ENCODE measurements at regions not wholly inside any gene's neighbourhood (a gene's known extent, or its start where the extent isn't known, plus 50 kb on each side); places are given as distances from the start of the nearest gene placed in this dataset.

DNA sequence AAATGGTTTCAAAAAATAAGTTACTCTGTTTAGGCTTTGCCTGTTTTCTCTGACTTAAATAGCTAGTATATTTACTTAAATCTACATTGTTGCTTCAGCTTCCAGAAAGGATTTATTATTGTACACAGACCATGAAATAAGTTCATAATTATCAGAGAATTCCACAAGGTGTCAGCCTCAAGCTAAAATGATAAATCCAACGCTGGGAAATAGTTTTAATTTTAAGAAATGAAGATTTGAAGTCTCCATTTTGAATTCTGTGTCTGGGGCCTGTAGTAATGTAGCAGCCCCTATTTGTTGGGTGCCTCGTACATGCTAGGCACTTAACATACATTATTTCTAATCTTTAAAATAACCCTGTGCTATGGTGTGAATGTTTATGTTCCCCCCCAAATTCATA, 92.6 kb upstream of the KCNMB2 start:
- DNase-seq (ENCODE audit: extremely low spot score): no peak
- WGBS: 76% methylated on average over 2 of the region's 2 CpGs
- no peaks in the 10 kb centered on the region for H3K4me1 ChIP-seq (ENCODE audit: insufficient read depth)
- H3K27ac ChIP-seq (ENCODE audit: low read depth): no peak overlapping the region
- no peaks in the 10 kb centered on the region for H3K36me3 ChIP-seq (ENCODE audit: insufficient read depth)
- no peak overlapping the region for H3K4me3 ChIP-seq (ENCODE audit: low read depth, low read length)

DNA sequence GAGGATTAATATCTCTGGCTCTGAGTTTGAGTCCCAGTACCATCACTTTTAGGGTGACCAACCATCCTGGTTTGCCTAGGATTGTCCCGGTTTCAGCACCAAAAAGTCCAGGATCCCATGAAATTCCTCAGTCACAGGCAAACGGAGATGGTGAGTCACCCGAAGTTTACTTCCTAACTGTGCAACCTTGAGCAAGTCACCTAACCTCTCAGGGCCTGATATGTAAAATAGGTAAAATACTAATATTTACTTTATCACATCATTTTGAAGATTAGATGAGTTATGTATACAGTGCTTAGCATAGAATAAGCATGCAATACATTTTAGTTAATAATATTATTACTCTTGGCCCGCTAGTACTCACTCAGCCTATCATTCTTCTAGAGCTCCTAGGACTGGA, 91.1 kb upstream of the KCNMB2 start:
- Histone ChIP-seq H3K36me3 (ENCODE audit: insufficient read depth) (no peaks in the 10 kb centered on the region), H3K27ac (ENCODE audit: low read depth) (no peak overlapping the region), H3K4me3 (ENCODE audit: low read depth, low read length) (no peak overlapping the region), H3K4me1 (ENCODE audit: insufficient read depth) (no peaks in the 10 kb centered on the region)
- 93% methylated on average over 4 of the region's 4 CpGs for WGBS
- DNase-seq (ENCODE audit: extremely low spot score): no peak

DNA sequence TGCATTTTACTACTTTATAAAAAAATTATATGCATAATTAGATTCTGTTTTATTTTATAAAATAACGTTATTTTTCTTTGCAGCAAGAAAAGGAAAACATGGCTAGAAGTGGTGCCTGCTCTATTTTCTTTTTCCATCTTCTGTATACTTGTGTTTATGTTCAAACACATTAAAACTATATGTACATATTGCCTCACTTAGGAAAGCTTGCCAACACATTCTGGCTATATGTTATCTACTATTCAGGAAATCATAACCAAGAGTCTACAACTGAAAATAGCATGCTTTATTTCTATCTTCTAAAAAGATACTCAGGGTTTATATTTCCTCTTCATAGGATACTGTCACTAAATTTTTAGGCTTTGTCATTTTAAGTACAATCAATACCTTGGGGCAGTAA, 90.2 kb upstream of the KCNMB2 start:
- DNase-seq (ENCODE audit: extremely low spot score): no peak
- 57% methylated on average over 1 of the region's 1 CpG for whole genome bisulfite sequencing
- no peaks in the 10 kb centered on the region for H3K4me1 ChIP-seq (ENCODE audit: insufficient read depth)
- no peak overlapping the region for H3K4me3 ChIP-seq (ENCODE audit: low read depth, low read length)
- no peak overlapping the region for H3K27ac ChIP-seq (ENCODE audit: low read depth)
- H3K36me3 ChIP-seq (ENCODE audit: insufficient read depth): no peaks in the 10 kb centered on the region

DNA sequence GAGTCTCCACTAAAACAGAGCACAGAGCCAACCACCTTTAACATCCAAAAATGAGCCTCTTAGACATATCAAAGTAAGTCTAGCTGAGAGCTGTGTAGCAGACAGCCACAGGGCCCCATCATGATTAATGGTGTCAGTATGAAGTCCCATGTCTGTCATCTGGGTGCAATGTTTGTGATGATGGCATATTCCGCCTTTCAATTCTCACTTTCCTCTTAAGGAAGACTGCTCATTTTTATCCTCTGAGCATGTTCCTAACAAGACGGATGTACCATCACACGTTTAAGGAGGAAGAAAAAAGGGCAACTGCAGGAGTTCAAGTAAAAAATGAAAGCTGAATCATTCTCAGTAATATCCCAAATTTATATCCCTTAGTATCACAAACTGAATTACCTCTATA, 85.8 kb upstream of the KCNMB2 start:
- 70% methylated on average over 3 of the region's 3 CpGs for WGBS
- no peak overlapping the region for H3K4me3 ChIP-seq (ENCODE audit: low read depth, low read length)
- no peak for DNase-seq (ENCODE audit: extremely low spot score)
- no peaks in the 10 kb centered on the region for H3K36me3 ChIP-seq (ENCODE audit: insufficient read depth)
- H3K4me1 ChIP-seq (ENCODE audit: insufficient read depth): no peaks in the 10 kb centered on the region
- H3K27ac ChIP-seq (ENCODE audit: low read depth): no peak overlapping the region

DNA sequence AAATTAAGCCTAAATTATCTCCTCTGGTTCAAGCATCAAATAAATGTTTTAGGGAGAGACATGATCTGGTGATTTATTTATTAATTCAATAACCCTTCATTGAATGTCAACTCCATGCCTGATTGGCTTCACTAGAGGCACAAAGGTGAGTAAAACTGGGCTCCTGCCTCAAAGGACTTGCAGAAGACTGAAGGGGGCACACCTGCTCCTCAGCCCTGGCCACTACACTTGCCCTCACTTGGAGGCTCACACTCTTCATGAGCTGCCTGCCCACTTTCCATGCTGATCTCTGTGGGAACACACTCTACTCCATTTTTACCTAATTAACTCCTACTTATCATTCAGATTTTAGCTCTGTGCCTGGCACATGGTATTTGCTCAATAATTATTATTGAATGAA, 84.4 kb upstream of the KCNMB2 start:
- no peak overlapping the region for H3K4me3 ChIP-seq (ENCODE audit: low read depth, low read length)
- no peaks in the 10 kb centered on the region for H3K36me3 ChIP-seq (ENCODE audit: insufficient read depth)
- H3K4me1 ChIP-seq (ENCODE audit: insufficient read depth): no peaks in the 10 kb centered on the region
- no peak overlapping the region for H3K27ac ChIP-seq (ENCODE audit: low read depth)
- no peak for DNase-seq (ENCODE audit: extremely low spot score)

DNA sequence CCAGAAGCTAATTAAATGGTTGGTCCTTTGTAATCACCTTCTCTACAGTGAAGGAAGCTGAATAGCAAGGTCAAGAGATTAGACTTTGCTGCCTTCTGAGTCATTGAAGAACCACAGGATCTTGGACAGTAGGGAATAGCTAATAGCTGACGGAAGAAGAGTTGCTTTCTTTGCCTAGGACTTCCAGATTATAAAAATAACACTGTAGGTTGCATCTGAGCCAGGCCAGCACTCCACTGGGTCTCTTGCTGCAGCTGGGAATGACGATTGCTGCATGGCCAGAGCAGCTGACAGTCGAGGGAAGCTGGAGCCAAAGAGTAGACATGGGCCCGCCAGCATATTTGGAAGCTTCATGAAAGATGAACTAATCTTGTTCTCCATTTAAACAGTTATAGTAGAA, 81.5 kb upstream of the KCNMB2 start:
- Histone ChIP-seq H3K4me3 (ENCODE audit: low read depth, low read length) (no peak overlapping the region), H3K4me1 (ENCODE audit: insufficient read depth) (no peaks in the 10 kb centered on the region), H3K27ac (ENCODE audit: low read depth) (no peak overlapping the region), H3K36me3 (ENCODE audit: insufficient read depth) (no peaks in the 10 kb centered on the region)
- no peak for DNase-seq (ENCODE audit: extremely low spot score)
- WGBS: 42% methylated on average over 4 of the region's 4 CpGs

DNA sequence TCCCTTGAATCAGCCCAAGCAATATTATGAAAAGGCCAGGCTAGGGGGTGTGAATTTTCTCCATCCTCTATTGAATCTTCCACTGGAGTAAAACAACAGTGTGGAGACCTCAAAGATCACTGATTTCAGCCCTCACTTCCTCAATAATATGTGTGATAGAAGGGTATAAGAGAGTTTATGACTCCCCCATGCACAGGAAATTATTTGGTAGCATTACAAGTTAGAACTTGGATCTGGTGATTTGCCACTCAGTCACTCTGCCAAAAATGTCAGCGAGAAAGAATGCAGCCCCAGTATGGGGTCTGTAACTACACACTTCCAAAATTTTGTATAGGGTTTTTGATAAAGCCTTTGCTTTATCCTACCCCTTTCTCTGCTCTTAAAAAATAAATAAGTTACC, 81.0 kb upstream of the KCNMB2 start:
- Histone ChIP-seq H3K4me1 (ENCODE audit: insufficient read depth) (no peaks in the 10 kb centered on the region), H3K36me3 (ENCODE audit: insufficient read depth) (no peaks in the 10 kb centered on the region), H3K4me3 (ENCODE audit: low read depth, low read length) (no peak overlapping the region), H3K27ac (ENCODE audit: low read depth) (no peak overlapping the region)
- WGBS: 54% methylated on average over 1 of the region's 1 CpG
- DNase-seq (ENCODE audit: extremely low spot score): no peak

DNA sequence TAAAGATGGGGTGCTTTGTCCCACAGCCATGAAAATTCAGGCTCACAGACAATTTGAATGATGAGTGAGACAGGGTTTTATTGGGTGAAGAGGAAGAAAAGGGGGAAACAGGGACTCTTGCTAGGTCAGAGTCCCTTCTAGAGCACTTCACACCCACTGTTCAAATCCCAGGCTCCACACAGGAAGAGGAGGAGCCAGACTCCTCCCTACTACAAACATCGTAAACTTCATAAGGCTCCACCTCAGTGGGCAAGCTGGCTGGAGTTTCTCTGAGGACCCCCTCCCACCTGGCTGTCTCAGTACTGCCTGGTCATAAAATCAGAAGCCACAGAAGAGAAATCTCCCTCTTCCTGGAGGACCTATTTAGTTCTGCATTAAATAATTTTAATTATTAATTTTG, 80.3 kb upstream of the KCNMB2 start:
- no peaks in the 10 kb centered on the region for H3K36me3 ChIP-seq (ENCODE audit: insufficient read depth)
- 78% methylated on average over 1 of the region's 1 CpG for WGBS

DNA sequence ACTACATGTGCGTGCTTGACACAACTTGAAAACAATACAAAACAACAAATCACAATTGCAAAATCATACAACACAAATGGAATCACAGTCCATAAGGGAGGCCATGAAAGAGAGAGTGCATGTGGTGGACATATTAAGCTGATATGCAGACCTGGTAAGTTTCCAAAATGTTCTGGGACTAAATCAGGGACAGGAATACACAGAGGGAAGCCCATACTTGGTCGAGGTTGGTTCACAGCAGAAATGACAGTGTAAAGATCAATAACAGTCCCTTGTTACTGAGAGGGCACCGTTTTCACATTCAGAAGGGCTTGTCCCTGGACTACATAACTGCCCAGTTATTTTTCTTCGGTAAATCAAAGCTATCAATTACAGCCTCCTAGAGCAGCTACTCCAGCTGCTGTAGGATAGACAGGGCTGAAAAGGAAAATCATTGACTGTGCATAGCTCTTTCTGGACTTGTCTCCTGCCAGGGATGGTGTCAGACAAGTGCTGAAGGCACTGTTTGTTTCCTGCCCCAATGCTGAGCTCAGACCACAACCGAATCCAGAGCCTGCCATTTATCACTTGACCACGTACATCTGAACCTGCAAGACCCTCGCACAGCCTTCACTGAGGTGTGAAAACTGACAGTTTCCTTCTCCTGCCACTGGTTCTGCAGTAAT, 79.5 kb upstream of the KCNMB2 start:
- no peaks in the 10 kb centered on the region for H3K36me3 ChIP-seq (ENCODE audit: insufficient read depth)
- 58% methylated on average over 7 of the region's 7 CpGs for WGBS
- no peaks in the 10 kb centered on the region for H3K4me1 ChIP-seq (ENCODE audit: insufficient read depth)
- no peak overlapping the region for H3K27ac ChIP-seq (ENCODE audit: low read depth)
- DNase-seq (ENCODE audit: extremely low spot score): no peak
- H3K4me3 ChIP-seq (ENCODE audit: low read depth, low read length): no peak overlapping the region

More for the DNA sequence above, 80.3 kb upstream of the KCNMB2 start:
- Histone ChIP-seq H3K4me3 (ENCODE audit: low read depth, low read length) (no peak overlapping the region), H3K27ac (ENCODE audit: low read depth) (no peak overlapping the region), H3K4me1 (ENCODE audit: insufficient read depth) (no peaks in the 10 kb centered on the region)
- no peak for DNase-seq (ENCODE audit: extremely low spot score)

DNA sequence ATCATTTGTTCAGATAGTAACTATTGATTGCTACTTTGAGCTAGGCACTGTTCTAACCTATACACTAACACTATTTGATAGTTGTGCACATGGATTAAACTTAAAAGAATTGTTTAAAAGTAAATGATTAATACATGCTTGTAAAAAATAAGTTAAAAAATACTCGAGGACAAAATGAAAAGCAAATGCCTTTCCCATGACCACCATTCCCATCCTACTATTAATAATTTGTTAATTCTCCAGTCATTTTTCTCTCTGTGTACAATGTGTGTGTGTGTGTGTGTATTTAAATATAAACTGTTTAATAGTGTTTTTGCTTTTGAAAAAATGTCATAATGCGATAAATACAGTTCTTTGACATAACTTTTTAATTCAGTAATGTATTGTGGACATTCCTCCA, 78.7 kb upstream of the KCNMB2 start:
- Histone ChIP-seq H3K4me1 (ENCODE audit: insufficient read depth) (no peaks in the 10 kb centered on the region), H3K36me3 (ENCODE audit: insufficient read depth) (no peaks in the 10 kb centered on the region)
- WGBS: 58% methylated on average over 2 of the region's 2 CpGs

DNA sequence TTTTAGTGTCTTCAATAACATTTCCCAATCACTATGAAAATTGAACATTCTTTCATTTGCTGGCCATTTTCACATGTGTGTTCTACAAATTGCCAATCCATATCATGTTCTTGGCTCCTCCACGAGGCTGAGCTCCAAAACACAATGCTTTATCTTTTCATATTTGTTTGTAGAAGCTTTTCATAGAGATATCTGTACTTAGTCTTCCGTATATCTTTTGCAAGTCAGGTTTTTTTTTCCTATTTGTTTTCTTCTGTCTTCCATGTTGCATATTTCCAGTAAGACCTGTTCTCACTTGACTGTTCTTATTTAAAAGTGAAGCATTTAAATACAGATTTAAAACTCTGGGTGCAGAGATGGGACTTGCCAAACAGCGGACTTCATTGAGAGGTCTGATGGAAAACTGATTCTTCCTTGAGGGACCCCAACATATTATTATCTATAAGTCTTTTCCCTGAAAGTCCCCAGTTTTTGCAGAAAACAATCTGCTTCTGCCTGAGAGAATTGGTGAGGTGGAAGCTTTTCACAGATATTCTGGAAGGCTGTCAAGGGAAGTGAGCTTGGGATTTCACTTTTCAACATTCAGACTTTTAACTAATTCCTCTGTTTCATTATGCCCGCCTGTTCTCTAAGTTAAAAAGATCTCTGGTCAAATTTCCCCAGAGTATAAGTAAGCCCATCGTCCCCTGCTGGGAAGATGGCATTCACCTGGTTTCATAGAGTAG, 77.8 kb upstream of the KCNMB2 start:
- DNase-seq (ENCODE audit: extremely low spot score): no peak
- Histone ChIP-seq H3K4me3 (ENCODE audit: low read depth, low read length) (no peak overlapping the region), H3K4me1 (ENCODE audit: insufficient read depth) (no peaks in the 10 kb centered on the region), H3K27ac (ENCODE audit: low read depth) (no peak overlapping the region), H3K36me3 (ENCODE audit: insufficient read depth) (no peaks in the 10 kb centered on the region)
- WGBS: 68% methylated on average over 5 of the region's 5 CpGs

More for the DNA sequence above, 78.7 kb upstream of the KCNMB2 start:
- Histone ChIP-seq H3K4me3 (ENCODE audit: low read depth, low read length) (no peak overlapping the region), H3K27ac (ENCODE audit: low read depth) (no peak overlapping the region)
- DNase-seq (ENCODE audit: extremely low spot score): no peak

DNA sequence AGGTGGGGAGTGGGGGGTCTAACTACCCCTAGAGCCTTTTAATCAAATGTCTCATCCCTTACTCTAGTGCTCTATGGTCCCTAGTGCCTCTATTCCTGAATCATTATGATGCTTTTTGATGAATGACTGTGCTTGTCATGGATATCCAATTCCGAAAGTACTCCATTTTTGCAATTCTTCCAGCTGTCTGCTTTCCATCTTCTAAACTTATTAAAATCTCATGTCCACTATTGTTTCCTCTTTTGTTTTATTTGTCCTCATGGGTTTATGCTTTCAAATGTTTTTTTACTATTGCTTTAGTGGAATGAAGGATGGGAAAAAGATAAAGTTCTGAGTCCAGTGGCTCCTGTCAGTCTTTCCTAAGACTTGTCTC, 77.2 kb upstream of the KCNMB2 start:
- no peaks in the 10 kb centered on the region for H3K4me1 ChIP-seq (ENCODE audit: insufficient read depth)
- WGBS: 91% methylated on average over 1 of the region's 1 CpG
- no peak overlapping the region for H3K27ac ChIP-seq (ENCODE audit: low read depth)
- no peak overlapping the region for H3K4me3 ChIP-seq (ENCODE audit: low read depth, low read length)
- DNase-seq (ENCODE audit: extremely low spot score): no peak
- H3K36me3 ChIP-seq (ENCODE audit: insufficient read depth): no peaks in the 10 kb centered on the region

DNA sequence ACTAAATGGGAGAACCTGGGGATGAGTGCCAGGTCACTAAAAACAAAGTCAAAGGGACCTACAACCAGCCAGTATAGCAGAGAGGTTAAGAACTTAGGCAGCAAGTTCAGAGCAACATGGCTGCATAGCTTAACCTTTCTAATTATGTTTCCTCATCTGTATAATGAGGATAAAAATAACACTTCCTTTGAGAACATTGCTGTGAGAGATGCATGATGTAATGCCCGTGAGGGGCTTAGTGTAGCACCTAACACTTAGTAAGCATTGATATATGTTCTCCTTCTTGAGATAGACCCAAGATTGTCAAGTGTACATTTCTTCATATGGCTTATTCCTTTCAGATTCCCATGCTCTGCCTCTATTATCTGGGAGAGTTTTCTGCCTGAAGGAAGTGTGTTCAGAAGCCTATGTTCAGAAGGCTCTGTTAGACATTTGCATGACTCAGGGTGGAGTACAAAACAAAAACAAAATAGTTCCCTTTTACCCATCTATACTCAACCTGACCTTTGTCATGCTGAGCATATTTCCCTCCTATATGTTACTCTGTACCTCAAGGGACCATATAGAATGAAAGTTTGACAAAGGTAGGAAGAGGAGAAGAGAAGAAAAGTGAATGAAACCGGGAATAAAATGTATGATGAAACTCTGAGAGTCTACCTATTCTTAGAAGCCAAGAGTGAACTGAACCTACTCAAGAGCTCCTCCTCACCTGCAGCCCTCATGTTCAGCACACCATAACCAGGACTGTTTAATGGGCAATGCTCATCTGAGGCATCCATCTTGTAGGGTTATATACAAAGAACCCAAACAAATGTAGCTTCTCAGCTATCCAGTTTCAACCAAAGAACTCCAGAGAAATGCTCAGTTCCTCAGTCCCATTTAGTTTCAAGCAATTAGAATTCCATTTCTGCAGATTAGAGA, 70.7 kb upstream of the KCNMB2 start:
- H3K4me1 ChIP-seq (ENCODE audit: insufficient read depth): no peaks in the 10 kb centered on the region

DNA sequence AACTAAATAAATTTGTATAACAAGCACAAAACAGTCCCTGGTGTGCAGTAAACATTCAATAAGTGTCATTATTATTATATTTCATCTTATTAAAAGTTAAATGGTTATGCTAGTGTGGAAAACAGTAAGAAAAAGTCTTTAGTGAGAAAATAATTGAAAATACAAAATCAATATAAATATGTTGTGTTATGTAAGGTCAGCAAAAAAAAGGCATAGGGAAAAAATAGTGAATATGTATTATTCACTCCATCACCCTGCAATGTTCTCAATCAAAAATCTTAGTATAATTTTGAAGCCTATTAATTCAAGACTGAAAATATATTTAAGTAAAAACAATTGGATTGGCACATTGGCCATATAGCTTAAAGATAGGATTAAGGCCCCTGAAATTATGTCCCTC, 63.3 kb upstream of the KCNMB2 start:
- H3K4me3 ChIP-seq (ENCODE audit: low read depth, low read length): no peak overlapping the region
- no peaks in the 10 kb centered on the region for H3K4me1 ChIP-seq (ENCODE audit: insufficient read depth)
- DNase-seq (ENCODE audit: extremely low spot score): no peak
- no peak overlapping the region for H3K27ac ChIP-seq (ENCODE audit: low read depth)
- no peaks in the 10 kb centered on the region for H3K36me3 ChIP-seq (ENCODE audit: insufficient read depth)

More for the DNA sequence above, 70.7 kb upstream of the KCNMB2 start:
- H3K36me3 ChIP-seq (ENCODE audit: insufficient read depth): no peaks in the 10 kb centered on the region
- DNase-seq (ENCODE audit: extremely low spot score): no peak
- no peak overlapping the region for H3K4me3 ChIP-seq (ENCODE audit: low read depth, low read length)
- H3K27ac ChIP-seq (ENCODE audit: low read depth): no peak overlapping the region
- WGBS: 80% methylated on average over 2 of the region's 2 CpGs

Measured in urinary bladder (tissue), 3 donors.